GM12878 (cell line): ENCODE measurements at regions not wholly inside any gene's neighbourhood (a gene's known extent, or its start where the extent isn't known, plus 50 kb on each side); places are given as distances from the start of the nearest gene placed in this dataset.

Experiments used
- ATF2 ChIP-seq: IDR thresholded peaks from 2 replicates; pipeline ENCODE4 v1.6.1; 2012; ENCODE audit warnings: low read length, inconsistent platforms
- BHLHE40 ChIP-seq, 2 experiments: fragments of 450-650 bp in 1 of 2; IDR thresholded peaks; 2 replicates each; pipeline ENCODE4 v1.6.1; 2011 to 2017; ENCODE audit warnings: low read depth in 2 of 2, borderline replicate concordance in 1 of 2, improper control_type of control experiment in 1 of 2, low read length in 1 of 2, mild to moderate bottlenecking in 1 of 2
- CTCF ChIP-seq, 3 experiments: IDR thresholded peaks in 2 of 3; conservative IDR thresholded peaks in 1 of 3; 2 replicates each; pipeline ENCODE4 v1.5.1; 2011; ENCODE audit warnings: low read depth in 3 of 3, low read length in 3 of 3, mild to moderate bottlenecking in 3 of 3, control low read depth in 2 of 3, moderate library complexity in 2 of 3, inconsistent platforms in 1 of 3, mixed read lengths in 1 of 3; ENCODE audit not compliant: control insufficient read depth in 2 of 3, insufficient read depth in 1 of 3; ENCODE audit errors: extremely low read depth in 1 of 3
- EZH2 ChIP-seq: IDR thresholded peaks from 2 replicates; pipeline ENCODE4 v1.6.1; 2012; ENCODE audit warnings: low read depth, mild to moderate bottlenecking, control low read depth, inconsistent platforms, low read length, borderline replicate concordance; ENCODE audit not compliant: control insufficient read depth
- HDAC2 ChIP-seq: fragments of 200-600 bp; sonication (generic); IDR thresholded peaks from 2 replicates; pipeline ENCODE4 v1.6.1; 2017
- MLLT1 ChIP-seq: fragments of 450-650 bp; IDR thresholded peaks from 2 replicates; pipeline ENCODE4 v1.6.1; 2016; ENCODE audit warnings: mild to moderate bottlenecking
- MTA3 ChIP-seq: IDR thresholded peaks from 2 replicates; pipeline ENCODE4 v1.6.1; 2012; ENCODE audit warnings: low read length, inconsistent platforms, borderline replicate concordance
- POLR2AphosphoS5 ChIP-seq: IDR thresholded peaks from 2 replicates; pipeline ENCODE4 v1.6.1; 2011; ENCODE audit warnings: mild to moderate bottlenecking, low read length, inconsistent platforms
- SUPT20H ChIP-seq: IDR thresholded peaks from 2 replicates; pipeline ENCODE4 v1.6.1; 2011; ENCODE audit warnings: low read depth, mild to moderate bottlenecking, low read length, moderate library complexity, borderline replicate concordance; ENCODE audit not compliant: control insufficient read depth

GRCh38 chr2:199119796-199120195 is 337.9 kb downstream of the SATB2 start:
- TF ChIP-seq EZH2: no peak
- no peak for TF ChIP-seq CTCF (IDR thresholded peaks at IDR 0.05 in 2 of 3, conservative IDR thresholded peaks at IDR 0.05 in 1 of 3; ENCODE audit: control insufficient read depth in 2 of 3, extremely low read depth in 1 of 3, insufficient read depth in 1 of 3, low read depth in 3 of 3, low read length in 3 of 3)
- TF ChIP-seq POLR2AphosphoS5: no peak
- no peak for TF ChIP-seq ATF2
- TF ChIP-seq SUPT20H: no peak
- TF ChIP-seq BHLHE40 (IDR thresholded peaks at IDR 0.05; ENCODE audit: borderline replicate concordance in 1 of 2, low read depth in 2 of 2, low read length in 1 of 2): no peak
- no peak for TF ChIP-seq MLLT1
- TF ChIP-seq HDAC2: no peak
- no peak for TF ChIP-seq MTA3
